H1 (cell line): ENCODE measurements at regions not wholly inside any gene's neighbourhood (a gene's known extent, or its start where the extent isn't known, plus 50 kb on each side); places are given as distances from the start of the nearest gene placed in this dataset.

Experiments used
- CHD2 ChIP-seq: IDR thresholded peaks from 2 replicates; pipeline ENCODE4 v1.6.1; 2012; ENCODE audit warnings: low read length, improper control_type of control experiment
- JUND ChIP-seq: IDR thresholded peaks from 2 replicates; pipeline ENCODE4 v1.6.1; 2011; ENCODE audit warnings: mild to moderate bottlenecking, improper control_type of control experiment, low read length

DNA sequence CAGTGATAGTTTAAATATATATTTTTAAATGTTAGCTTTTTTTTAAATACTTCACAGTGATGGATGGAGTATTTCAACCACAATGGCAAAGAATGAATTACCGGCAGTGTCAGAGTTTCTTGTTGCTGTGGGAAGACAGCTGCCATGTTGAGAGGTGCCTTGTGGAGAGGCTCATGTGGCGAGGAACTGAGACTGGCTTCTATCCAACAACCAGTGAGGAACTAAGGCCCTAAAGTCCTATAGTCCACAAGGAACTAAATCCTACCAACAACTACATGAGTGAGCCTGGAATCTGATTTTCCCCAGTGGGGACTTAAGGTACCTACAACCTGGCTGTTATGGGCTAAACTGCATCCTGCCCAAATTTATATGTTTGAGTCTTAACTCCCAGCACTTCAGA is 220.2 kb upstream of the PLEKHG7 start (continued):
- TF ChIP-seq CHD2 (no peak), JUND (no peak)
